Trophoblast cell (in vitro differentiated cells and primary cell): ENCODE measurements at regions not wholly inside any gene's neighbourhood (a gene's known extent, or its start where the extent isn't known, plus 50 kb on each side); places are given as distances from the start of the nearest gene placed in this dataset.

Source experiments
- DNase-seq, 2 donors: peaks; one replicate each; pipeline ENCODE4 v3.0.0-alpha.2; 2016
- H2AFZ ChIP-seq: 2 replicates; pipeline ENCODE4 v1.6.1; 2013; ENCODE audit warnings: low read length, moderate library complexity, mild to moderate bottlenecking; ENCODE audit not compliant: insufficient read depth, poor library complexity
- H2AK5ac ChIP-seq: 2 replicates; pipeline ENCODE4 v1.6.1; 2013; ENCODE audit warnings: mild to moderate bottlenecking, low read length
- H2BK120ac ChIP-seq: 2 replicates; pipeline ENCODE4 v1.6.1; 2013; ENCODE audit warnings: low read length, mild to moderate bottlenecking, moderate library complexity; ENCODE audit not compliant: insufficient read depth, poor library complexity
- H2BK12ac ChIP-seq: 2 replicates; pipeline ENCODE4 v1.6.1; 2013; ENCODE audit warnings: mild to moderate bottlenecking, low read length, moderate library complexity
- H2BK5ac ChIP-seq: 2 replicates; pipeline ENCODE4 v1.6.1; 2013; ENCODE audit warnings: low read length, low read depth, moderate library complexity, mild to moderate bottlenecking; ENCODE audit not compliant: poor library complexity
- H3K14ac ChIP-seq: 2 replicates; pipeline ENCODE4 v1.6.1; 2013; ENCODE audit warnings: mild to moderate bottlenecking, low read length
- H3K18ac ChIP-seq: 2 replicates; pipeline ENCODE4 v1.6.1; 2013; ENCODE audit warnings: mild to moderate bottlenecking, low read length
- H3K23ac ChIP-seq: 2 replicates; pipeline ENCODE4 v1.6.1; 2013; ENCODE audit warnings: low read length
- H3K27ac ChIP-seq: 2 replicates; pipeline ENCODE4 v1.5.1; 2013; ENCODE audit warnings: low read depth, mild to moderate bottlenecking, inconsistent platforms, low read length, moderate library complexity
- H3K27me3 ChIP-seq: 2 replicates; pipeline ENCODE4 v1.6.1; 2013; ENCODE audit warnings: inconsistent platforms, mild to moderate bottlenecking, low read length, moderate library complexity; ENCODE audit not compliant: insufficient read depth
- H3K36me3 ChIP-seq, 2 experiments: 1 replicate in 1 of 2; 2 replicates in 1 of 2; pipeline ENCODE4 v1.6.1; 2013; ENCODE audit warnings: low read length in 2 of 2, mild to moderate bottlenecking in 2 of 2, moderate library complexity in 1 of 2; ENCODE audit not compliant: insufficient read depth in 2 of 2, control insufficient read depth in 1 of 2
- H3K4ac ChIP-seq: 2 replicates; pipeline ENCODE4 v1.6.1; 2013; ENCODE audit warnings: low read depth, mild to moderate bottlenecking, low read length, moderate library complexity
- H3K4me1 ChIP-seq, 2 experiments: 1 replicate in 1 of 2; 2 replicates in 1 of 2; pipeline ENCODE4 v1.6.1; 2013; ENCODE audit warnings: low read length in 2 of 2, mild to moderate bottlenecking in 2 of 2, moderate library complexity in 1 of 2; ENCODE audit not compliant: insufficient read depth in 2 of 2, control insufficient read depth in 1 of 2
- H3K4me2 ChIP-seq: 2 replicates; pipeline ENCODE4 v1.6.1; 2013; ENCODE audit warnings: inconsistent platforms, mild to moderate bottlenecking, low read length, moderate library complexity
- H3K4me3 ChIP-seq: 2 replicates; pipeline ENCODE4 v1.5.1; 2013; ENCODE audit warnings: mild to moderate bottlenecking, low read depth, low read length, inconsistent platforms
- H3K79me1 ChIP-seq: one replicate; pipeline ENCODE4 v1.6.1; 2013; ENCODE audit warnings: low read length
- H3K79me2 ChIP-seq: 2 replicates; pipeline ENCODE4 v1.6.1; 2013; ENCODE audit warnings: low read length, mild to moderate bottlenecking; ENCODE audit not compliant: control insufficient read depth, insufficient read depth, poor library complexity
- H3K9ac ChIP-seq: 2 replicates; pipeline ENCODE4 v1.6.1; 2013; ENCODE audit warnings: mild to moderate bottlenecking, low read length
- H3K9me3 ChIP-seq: 2 replicates; pipeline ENCODE4 v1.6.1; 2013; ENCODE audit warnings: low read depth, mild to moderate bottlenecking, control low read depth, inconsistent platforms, low read length; ENCODE audit not compliant: insufficient read depth
- H4K12ac ChIP-seq: 2 replicates; pipeline ENCODE4 v1.6.1; 2013; ENCODE audit warnings: low read depth, mild to moderate bottlenecking, low read length, moderate library complexity
- H4K8ac ChIP-seq: 2 replicates; pipeline ENCODE4 v1.6.1; 2013; ENCODE audit warnings: low read depth, mild to moderate bottlenecking, low read length, moderate library complexity
- H4K91ac ChIP-seq: one replicate; pipeline ENCODE4 v1.6.1; 2013; ENCODE audit warnings: low read depth, mild to moderate bottlenecking, low read length, moderate library complexity
- WGBS: extraction: QIAGEN DNeasy Blood & Tissue Kit; methylation state at CpG from one replicate; pipeline ENCODE4 v1.1.7; 2013; ENCODE audit warnings: missing lambda C conversion rate; ENCODE audit not compliant: insufficient read length, insufficient coverage; ENCODE audit errors: extremely low coverage; 5-methylcytosine and 5-hydroxymethylcytosine counted together

DNA sequence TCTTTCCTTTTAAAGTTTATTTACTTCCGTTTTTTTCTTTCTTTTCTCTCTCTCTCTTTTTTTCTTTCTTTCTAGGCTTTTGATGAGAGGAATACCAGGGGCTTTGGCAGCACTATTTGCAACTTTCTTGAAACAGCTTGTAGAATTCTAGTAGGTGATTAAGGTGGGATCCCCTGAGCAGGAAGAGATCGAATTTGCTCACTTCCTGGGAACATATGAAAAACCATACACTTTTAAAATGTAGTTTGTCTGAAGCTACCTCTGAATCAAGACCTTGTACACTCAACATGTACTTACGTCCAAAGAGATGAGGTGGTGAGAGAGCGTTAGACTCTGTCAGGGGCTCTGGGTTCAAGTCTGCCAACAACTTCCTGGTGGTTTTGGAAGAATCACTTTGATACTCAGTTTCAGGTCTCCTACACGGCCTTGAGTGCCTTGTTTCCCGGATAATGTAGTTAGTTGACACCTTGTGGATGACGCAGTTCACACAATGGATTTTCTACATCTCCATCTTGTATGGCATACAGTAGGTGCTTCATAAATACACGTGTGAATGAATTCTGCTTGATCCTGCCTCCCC, 229.1 kb downstream of the MYCN start:
- H3K27me3 ChIP-seq, result no peaks in the 10 kb centered on the region
- H3K4me3 ChIP-seq, result no peak overlapping the region
- H3K79me2 ChIP-seq, result no peaks in the 10 kb centered on the region
- H3K9me3 ChIP-seq, result no peaks in the 10 kb centered on the region
- H4K8ac ChIP-seq, result no peak overlapping the region
- no peak overlapping the region for H3K18ac ChIP-seq
- WGBS, result no CpG with 5 or more reads among the region's 8 CpGs
- no peak overlapping the region for H4K91ac ChIP-seq
- H3K4ac ChIP-seq, result no peak overlapping the region
- no peak overlapping the region for H3K9ac ChIP-seq
- H3K36me3 ChIP-seq, result no peaks in the 10 kb centered on the region
- H3K23ac ChIP-seq, result no peak overlapping the region
- DNase-seq, result no peak
- no peak overlapping the region for H2BK12ac ChIP-seq
- no peak overlapping the region for H4K12ac ChIP-seq
- H3K4me2 ChIP-seq, result no peak overlapping the region
- H2AFZ ChIP-seq, result no peak overlapping the region
- no peak overlapping the region for H2AK5ac ChIP-seq
- no peaks in the 10 kb centered on the region for H3K79me1 ChIP-seq
- no peak overlapping the region for H3K14ac ChIP-seq
- peaks cover 7 to 10% of the 10 kb centered on the region in 2 experiments for H3K4me1 ChIP-seq
- H2BK120ac ChIP-seq, result no peak overlapping the region
- H3K27ac ChIP-seq, result no peak overlapping the region
- H2BK5ac ChIP-seq, result no peak overlapping the region

DNA sequence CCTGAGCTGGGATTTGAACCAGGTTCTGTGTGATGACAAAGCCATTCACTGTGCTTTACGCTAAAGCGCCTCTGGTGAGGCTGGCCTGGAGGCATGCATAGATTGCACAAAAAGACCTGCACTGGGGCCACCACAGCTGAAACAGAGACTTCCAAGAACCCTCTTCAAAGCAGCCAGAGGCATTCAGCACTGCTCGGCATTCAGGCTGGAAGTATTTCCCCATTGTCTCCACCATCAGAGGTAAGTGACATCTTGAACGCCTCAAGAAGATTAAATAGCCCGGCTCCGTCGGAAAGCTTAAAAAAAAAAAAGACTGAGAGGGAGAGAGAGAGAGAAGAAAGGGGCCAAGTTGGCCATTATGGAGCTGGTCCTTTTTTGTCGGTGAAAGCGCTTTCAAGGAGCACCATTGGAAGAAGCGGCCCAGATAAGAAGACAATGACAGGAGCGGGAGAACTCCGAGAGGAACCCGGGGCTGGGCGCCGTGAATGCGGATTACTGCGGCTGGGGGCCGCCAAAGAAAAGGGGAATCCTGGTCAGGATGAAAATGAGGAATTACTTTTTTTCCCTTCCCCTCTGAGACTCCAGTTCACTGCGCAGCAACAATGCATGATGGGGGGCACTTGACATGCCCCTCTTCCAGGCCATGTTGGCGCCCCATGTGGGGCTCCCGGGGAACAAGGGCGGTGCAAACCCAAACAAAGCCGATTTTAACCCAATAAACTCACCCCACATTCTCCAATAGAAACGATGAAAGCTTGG, 228.3 kb downstream of the MYCN start:
- Histone ChIP-seq H3K4me3 (no peak overlapping the region), H3K27me3 (no peaks in the 10 kb centered on the region), H2BK12ac (peak overlapping the region; percentile 20), H3K9ac (no peak overlapping the region), H4K12ac (no peak overlapping the region), H2BK120ac (peak overlapping the region; percentile 60), H3K23ac (no peak overlapping the region), H3K36me3 (no peaks in the 10 kb centered on the region), H3K4me1 (peaks cover 7 to 10% of the 10 kb centered on the region in 2 experiments), H3K18ac (no peak overlapping the region), H2AFZ (no peak overlapping the region), H3K4ac (no peak overlapping the region), H3K27ac (peak overlapping the region; percentile 31), H3K14ac (no peak overlapping the region), H2AK5ac (no peak overlapping the region), H2BK5ac (peak overlapping the region; percentile 57), H4K8ac (no peak overlapping the region), H3K4me2 (no peak overlapping the region), H3K9me3 (no peaks in the 10 kb centered on the region), H3K79me1 (no peaks in the 10 kb centered on the region), H4K91ac (peak overlapping the region; percentile 48), H3K79me2 (no peaks in the 10 kb centered on the region)
- no CpG with 5 or more reads among the region's 24 CpGs for WGBS
- peak; percentile 85 to 92 for DNase-seq

DNA sequence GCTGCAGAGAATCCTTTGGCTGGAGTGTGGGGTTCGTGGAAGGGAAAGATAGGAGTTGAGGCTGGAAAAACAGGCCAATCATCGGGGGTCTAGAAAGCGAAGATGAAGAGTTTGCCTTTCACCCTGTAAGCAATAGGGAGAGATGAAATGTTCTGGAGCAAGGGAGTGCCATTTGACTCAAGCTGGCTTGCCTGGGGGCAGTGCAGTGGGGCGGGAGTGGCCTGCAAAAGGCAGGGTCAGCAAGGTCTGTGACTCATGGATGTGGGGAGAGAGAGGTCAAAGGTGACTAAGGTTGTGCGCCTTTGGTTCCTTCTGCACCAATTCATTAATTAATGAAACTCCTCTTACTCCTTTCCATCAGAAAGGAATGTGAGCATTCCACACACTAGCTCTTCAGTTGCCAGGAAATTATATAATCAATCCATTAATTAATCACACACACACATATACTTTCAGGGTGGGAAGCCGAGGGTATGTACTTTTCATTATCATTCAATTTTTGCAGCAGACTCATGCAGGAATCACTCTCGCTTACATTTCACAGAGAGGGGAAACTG, 227.6 kb downstream of the MYCN start:
- Histone ChIP-seq H3K14ac (no peak overlapping the region), H2AK5ac (no peak overlapping the region), H4K12ac (no peak overlapping the region), H3K27me3 (no peaks in the 10 kb centered on the region), H3K23ac (no peak overlapping the region), H2AFZ (no peak overlapping the region), H2BK120ac (no peak overlapping the region), H3K27ac (peak overlapping the region; percentile 31), H3K79me1 (no peaks in the 10 kb centered on the region), H4K91ac (no peak overlapping the region), H4K8ac (peak overlapping the region; percentile 9), H3K18ac (no peak overlapping the region), H2BK12ac (peak overlapping the region; percentile 51), H3K79me2 (no peaks in the 10 kb centered on the region), H3K9ac (no peak overlapping the region), H3K4me1 (peaks cover 7 to 10% of the 10 kb centered on the region in 2 experiments), H3K36me3 (no peaks in the 10 kb centered on the region), H3K9me3 (no peaks in the 10 kb centered on the region), H3K4me2 (no peak overlapping the region), H3K4ac (no peak overlapping the region), H3K4me3 (no peak overlapping the region), H2BK5ac (no peak overlapping the region)
- WGBS, result no CpG with 5 or more reads among the region's 7 CpGs
- DNase-seq, result peak; percentile 67 to 78

GRCh38 chr2:16167451-16167861, 227.1 kb downstream of the MYCN start:
- no peak overlapping the region for H3K18ac ChIP-seq
- no peaks in the 10 kb centered on the region for H3K36me3 ChIP-seq
- H2AFZ ChIP-seq, result no peak overlapping the region
- no CpG with 5 or more reads among the region's 6 CpGs for WGBS
- peak overlapping the region; percentile 51 for H2BK12ac ChIP-seq
- H4K8ac ChIP-seq, result peak overlapping the region; percentile 9
- H4K91ac ChIP-seq, result no peak overlapping the region
- no peaks in the 10 kb centered on the region for H3K79me1 ChIP-seq
- no peaks in the 10 kb centered on the region for H3K79me2 ChIP-seq
- no peaks in the 10 kb centered on the region for H3K9me3 ChIP-seq
- no peaks in the 10 kb centered on the region for H3K27me3 ChIP-seq
- no peak overlapping the region for H3K23ac ChIP-seq
- no peak for DNase-seq
- H2BK120ac ChIP-seq, result no peak overlapping the region
- no peak overlapping the region for H2BK5ac ChIP-seq
- no peak overlapping the region for H2AK5ac ChIP-seq
- H3K27ac ChIP-seq, result no peak overlapping the region
- no peak overlapping the region for H3K4me3 ChIP-seq
- H3K4me1 ChIP-seq, result peaks cover 7 to 10% of the 10 kb centered on the region in 2 experiments
- H4K12ac ChIP-seq, result no peak overlapping the region
- no peak overlapping the region for H3K4ac ChIP-seq
- no peak overlapping the region for H3K4me2 ChIP-seq
- H3K14ac ChIP-seq, result no peak overlapping the region
- H3K9ac ChIP-seq, result no peak overlapping the region
